ENCODE measurements at regions not wholly inside any gene's neighbourhood (a gene's known extent, or its start where the extent isn't known, plus 50 kb on each side); places are given as distances from the start of the nearest gene placed in this dataset.

GRCh38 chr15:79775821-79776220 is 121.0 kb downstream of the MTHFS start:
- TF ChIP-seq EZH2 (IDR thresholded peaks at IDR 0.05; ENCODE audit: borderline replicate concordance, low read depth, low read length, severe bottlenecking) = no peak
- TF ChIP-seq MAX (IDR thresholded peaks at IDR 0.05; ENCODE audit: insufficient read depth, insufficient read length) = no peak

All from endothelial cell of umbilical vein (primary cell).